ENCODE measurements at regions not wholly inside any gene's neighbourhood (a gene's known extent, or its start where the extent isn't known, plus 50 kb on each side); places are given as distances from the start of the nearest gene placed in this dataset.

- Histone ChIP-seq H3K4me1 (ENCODE audit: insufficient read depth, low read length, poor library complexity, severe bottlenecking) (no peaks in the 10 kb centered on the region), H3K36me3 (ENCODE audit: insufficient read depth, low read length) (no peaks in the 10 kb centered on the region), H3K79me2 (ENCODE audit: insufficient read depth, low read depth, low read length) (no peaks in the 10 kb centered on the region), H4K20me1 (ENCODE audit: insufficient read depth, low read length) (no peaks in the 10 kb centered on the region), H3K9me3 (ENCODE audit: low read length) (no peaks in the 10 kb centered on the region), H3K9me2 (ENCODE audit: insufficient read depth, low read length) (no peaks in the 10 kb centered on the region), H2AFZ (ENCODE audit: low read length) (no peak overlapping the region), H3K4me3 (ENCODE audit: low read depth, low read length, poor library complexity, severe bottlenecking) (no peak overlapping the region), H3K4me2 (ENCODE audit: low read length) (no peak overlapping the region), H3K27ac (ENCODE audit: low read depth, low read length, poor library complexity, severe bottlenecking) (no peak overlapping the region)
- TF ChIP-seq EZH2phosphoT487 (IDR thresholded peaks at IDR 0.05; ENCODE audit: borderline replicate concordance, low read depth, low read length), result no peak
- ChIA-PET CTCF (ENCODE audit: unreplicated experiment) (no interaction called here), POLR2A (interaction anchor here (0.6 kb wide), 1 partner anchor 336 kb away, joined by 3 read pairs; no protein-coding TSS in a partner anchor)
- no TSS peak for BruUV-seq (replicated peaks)
- intact Hi-C loops (cut with micrococcal nuclease; ENCODE audit: unreplicated experiment), result no loop called here
- no peak for DNase-seq (ENCODE audit: low spot score)
Observed at GRCh38 chr1:60697204-60697994, 385.0 kb upstream of the NFIA start.

- CTCF ChIA-PET (ENCODE audit: unreplicated experiment), result no interaction called here
- H3K36me3 ChIP-seq (ENCODE audit: insufficient read depth, low read length), result no peaks in the 10 kb centered on the region
- no peak overlapping the region for H3K4me3 ChIP-seq (ENCODE audit: low read depth, low read length, poor library complexity, severe bottlenecking)
- intact Hi-C loops (cut with micrococcal nuclease; ENCODE audit: unreplicated experiment), result no loop called here
- H4K20me1 ChIP-seq (ENCODE audit: insufficient read depth, low read length), result no peaks in the 10 kb centered on the region
- no peak for TF ChIP-seq EZH2phosphoT487 (IDR thresholded peaks at IDR 0.05; ENCODE audit: borderline replicate concordance, low read depth, low read length)
- TF ChIP-seq, protein P1, sequence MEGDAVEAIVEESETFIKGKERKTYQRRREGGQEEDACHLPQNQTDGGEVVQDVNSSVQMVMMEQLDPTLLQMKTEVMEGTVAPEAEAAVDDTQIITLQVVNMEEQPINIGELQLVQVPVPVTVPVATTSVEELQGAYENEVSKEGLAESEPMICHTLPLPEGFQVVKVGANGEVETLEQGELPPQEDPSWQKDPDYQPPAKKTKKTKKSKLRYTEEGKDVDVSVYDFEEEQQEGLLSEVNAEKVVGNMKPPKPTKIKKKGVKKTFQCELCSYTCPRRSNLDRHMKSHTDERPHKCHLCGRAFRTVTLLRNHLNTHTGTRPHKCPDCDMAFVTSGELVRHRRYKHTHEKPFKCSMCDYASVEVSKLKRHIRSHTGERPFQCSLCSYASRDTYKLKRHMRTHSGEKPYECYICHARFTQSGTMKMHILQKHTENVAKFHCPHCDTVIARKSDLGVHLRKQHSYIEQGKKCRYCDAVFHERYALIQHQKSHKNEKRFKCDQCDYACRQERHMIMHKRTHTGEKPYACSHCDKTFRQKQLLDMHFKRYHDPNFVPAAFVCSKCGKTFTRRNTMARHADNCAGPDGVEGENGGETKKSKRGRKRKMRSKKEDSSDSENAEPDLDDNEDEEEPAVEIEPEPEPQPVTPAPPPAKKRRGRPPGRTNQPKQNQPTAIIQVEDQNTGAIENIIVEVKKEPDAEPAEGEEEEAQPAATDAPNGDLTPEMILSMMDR (conservative IDR thresholded peaks at IDR 0.05; ENCODE audit: low read length), result no peak
- BruUV-seq (replicated peaks), result no TSS peak
- H3K4me2 ChIP-seq (ENCODE audit: low read length), result no peak overlapping the region
- no peak overlapping the region for H2AFZ ChIP-seq (ENCODE audit: low read length)
- H3K27ac ChIP-seq (ENCODE audit: low read depth, low read length, poor library complexity, severe bottlenecking), result no peak overlapping the region
- DNase-seq (ENCODE audit: low spot score), result no peak
- H3K4me1 ChIP-seq (ENCODE audit: insufficient read depth, low read length, poor library complexity, severe bottlenecking), result no peaks in the 10 kb centered on the region
- no peaks in the 10 kb centered on the region for H3K9me2 ChIP-seq (ENCODE audit: insufficient read depth, low read length)
- POLR2A ChIA-PET, result no interaction called here
- H3K9me3 ChIP-seq (ENCODE audit: low read length), result no peaks in the 10 kb centered on the region
- H3K79me2 ChIP-seq (ENCODE audit: insufficient read depth, low read depth, low read length), result no peaks in the 10 kb centered on the region
Observed at GRCh38 chr1:60696512-60696911, 385.8 kb upstream of the NFIA start.

DNA sequence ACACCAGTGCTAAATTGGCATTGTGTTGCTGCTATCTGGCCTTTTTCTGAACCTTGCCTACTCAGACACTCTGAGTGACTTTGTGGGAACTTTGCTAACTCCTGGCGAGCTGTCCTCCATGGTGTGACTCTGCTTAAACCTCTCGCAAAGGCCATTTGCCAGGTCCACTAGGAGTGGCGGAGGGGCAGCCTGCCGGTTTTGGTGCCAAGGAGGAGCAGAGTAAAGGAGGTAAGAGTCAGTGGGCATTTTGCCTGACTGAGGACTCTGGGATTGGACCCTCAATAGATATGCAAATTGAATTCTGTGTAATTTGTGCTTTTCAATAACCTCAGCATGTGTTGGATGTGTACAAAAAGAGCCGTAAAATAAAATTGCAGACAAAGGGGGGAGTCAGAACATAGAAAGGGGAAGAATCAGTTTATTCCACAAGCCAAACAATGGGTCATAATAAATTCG, 386.6 kb upstream of the NFIA start:
- Histone ChIP-seq H3K9me2 (ENCODE audit: insufficient read depth, low read length) (no peaks in the 10 kb centered on the region), H3K9me3 (ENCODE audit: low read length) (no peaks in the 10 kb centered on the region), H3K4me2 (ENCODE audit: low read length) (no peak overlapping the region), H3K27ac (ENCODE audit: low read depth, low read length, poor library complexity, severe bottlenecking) (no peak overlapping the region), H2AFZ (ENCODE audit: low read length) (no peak overlapping the region), H3K79me2 (ENCODE audit: insufficient read depth, low read depth, low read length) (no peaks in the 10 kb centered on the region), H3K4me3 (ENCODE audit: low read depth, low read length, poor library complexity, severe bottlenecking) (no peak overlapping the region), H4K20me1 (ENCODE audit: insufficient read depth, low read length) (no peaks in the 10 kb centered on the region), H3K4me1 (ENCODE audit: insufficient read depth, low read length, poor library complexity, severe bottlenecking) (no peaks in the 10 kb centered on the region), H3K36me3 (ENCODE audit: insufficient read depth, low read length) (no peaks in the 10 kb centered on the region)
- intact Hi-C loops (cut with micrococcal nuclease; ENCODE audit: unreplicated experiment), result no loop called here
- CTCF ChIA-PET (ENCODE audit: unreplicated experiment), result no interaction called here
- TF ChIP-seq, protein P1 (conservative IDR thresholded peaks at IDR 0.05; ENCODE audit: low read length), result no peak
- no peak for TF ChIP-seq EZH2phosphoT487 (IDR thresholded peaks at IDR 0.05; ENCODE audit: borderline replicate concordance, low read depth, low read length)
- no peak for DNase-seq (ENCODE audit: low spot score)
- no TSS peak for BruUV-seq (replicated peaks)
- POLR2A ChIA-PET, result no interaction called here

Measured in OCI-LY7 (cell line).